HG03280 (cell line): ENCODE measurements at regions not wholly inside any gene's neighbourhood (a gene's known extent, or its start where the extent isn't known, plus 50 kb on each side); places are given as distances from the start of the nearest gene placed in this dataset.
"Not testable (repeated sequence)": the region's sequence is repeated elsewhere in the genome, so short reads cannot be mapped to it uniquely, and the experiment has no call there.

ENCODE experiments used
- ATAC-seq: cut with Tn5 transposase; IDR thresholded peaks from one replicate; pipeline ENCODE4 v1.9.1; 2021; ENCODE audit warnings: mild to moderate bottlenecking, moderate library complexity; ENCODE audit not compliant: unreplicated experiment

DNA sequence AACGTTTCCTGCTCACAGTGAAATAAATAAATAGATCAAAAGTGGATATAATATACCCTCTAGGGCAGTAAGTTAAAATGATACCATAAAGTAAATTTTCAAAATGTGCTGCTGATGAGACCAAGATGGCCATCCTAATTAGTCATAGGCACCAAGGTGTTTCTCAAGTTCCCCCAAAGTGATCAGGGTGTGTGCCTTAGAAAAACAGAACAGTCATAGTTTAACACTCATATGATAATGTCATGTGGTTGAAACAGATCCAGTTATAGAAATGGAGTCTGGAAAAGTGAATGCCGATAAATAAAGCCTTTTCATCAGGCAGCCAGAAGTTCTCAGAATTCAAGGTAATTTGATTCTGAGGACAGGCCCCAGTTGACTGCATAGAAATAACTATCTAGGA lies 161.5 kb upstream of the CDKN2B start:
- ATAC-seq = no peak

DNA sequence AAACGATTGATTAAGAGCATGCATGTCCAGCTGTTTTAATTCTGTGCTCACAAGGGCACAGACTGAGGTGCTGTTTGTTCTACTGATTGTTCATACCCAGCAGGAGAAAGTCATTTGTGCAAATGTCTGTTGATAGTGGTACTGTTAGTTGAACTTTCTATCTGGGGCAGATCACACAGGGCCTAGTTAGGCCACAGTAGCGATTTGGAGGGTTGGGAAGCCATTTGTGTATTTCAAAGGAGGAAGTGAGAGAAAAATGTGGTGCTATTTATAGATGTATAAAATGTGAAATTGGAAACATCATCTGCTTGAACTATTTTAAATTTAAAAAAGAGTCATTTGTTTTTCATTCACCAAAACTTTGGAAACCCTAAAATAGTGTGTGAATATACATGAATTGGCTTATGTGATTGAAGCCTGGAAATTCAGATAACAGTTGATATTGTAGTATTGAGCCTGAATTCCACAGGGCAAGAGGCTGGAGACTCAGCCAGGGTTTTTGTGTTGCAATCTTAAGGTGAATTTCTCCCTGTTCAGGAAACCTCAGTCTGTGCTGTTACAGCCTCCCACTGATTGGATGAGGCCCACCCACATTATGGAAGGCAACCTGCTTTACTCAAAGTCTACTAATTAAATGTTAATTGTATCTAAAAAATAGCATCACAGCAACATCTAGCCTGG lies 162.0 kb upstream of the CDKN2B start:
- no peak for ATAC-seq

DNA sequence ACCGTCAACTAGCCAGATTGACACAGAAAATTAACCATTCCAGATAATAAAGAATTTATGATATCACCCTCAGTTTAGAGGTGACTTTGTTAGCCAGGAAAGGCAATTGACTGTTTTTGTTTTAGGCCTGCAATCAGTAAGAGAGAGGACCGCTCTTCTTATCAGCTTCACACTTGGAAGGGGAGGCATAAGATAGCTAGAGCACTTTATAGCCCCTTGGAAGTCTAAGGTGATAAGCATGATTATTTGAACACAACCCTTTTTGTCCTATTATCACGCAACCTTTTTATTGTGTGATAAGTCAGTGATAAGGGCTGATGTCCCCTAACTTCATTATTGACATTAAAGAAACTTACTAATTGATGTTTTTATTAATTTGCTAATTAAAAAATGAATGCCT lies 162.6 kb upstream of the CDKN2B start:
- no peak for ATAC-seq

DNA sequence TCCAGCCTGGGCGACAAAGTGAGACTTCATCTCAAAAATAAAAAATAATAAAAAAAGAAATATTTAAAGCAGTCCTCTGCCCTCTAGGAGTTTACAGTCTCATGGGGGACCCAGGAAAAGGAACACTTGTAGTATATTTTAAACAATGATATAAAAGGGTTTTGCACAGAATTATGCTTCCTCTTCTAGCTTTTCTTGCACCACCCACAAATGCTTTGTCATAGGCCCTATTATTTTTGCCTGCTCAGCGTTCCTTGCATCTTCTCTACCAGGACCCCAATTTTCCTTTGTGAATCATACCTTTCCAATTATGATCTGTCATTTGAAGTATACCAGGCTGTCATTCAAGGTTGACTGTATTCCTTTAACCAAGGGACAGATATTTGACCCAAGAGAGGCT lies 164.8 kb upstream of the CDKN2B start:
- no peak for ATAC-seq

DNA sequence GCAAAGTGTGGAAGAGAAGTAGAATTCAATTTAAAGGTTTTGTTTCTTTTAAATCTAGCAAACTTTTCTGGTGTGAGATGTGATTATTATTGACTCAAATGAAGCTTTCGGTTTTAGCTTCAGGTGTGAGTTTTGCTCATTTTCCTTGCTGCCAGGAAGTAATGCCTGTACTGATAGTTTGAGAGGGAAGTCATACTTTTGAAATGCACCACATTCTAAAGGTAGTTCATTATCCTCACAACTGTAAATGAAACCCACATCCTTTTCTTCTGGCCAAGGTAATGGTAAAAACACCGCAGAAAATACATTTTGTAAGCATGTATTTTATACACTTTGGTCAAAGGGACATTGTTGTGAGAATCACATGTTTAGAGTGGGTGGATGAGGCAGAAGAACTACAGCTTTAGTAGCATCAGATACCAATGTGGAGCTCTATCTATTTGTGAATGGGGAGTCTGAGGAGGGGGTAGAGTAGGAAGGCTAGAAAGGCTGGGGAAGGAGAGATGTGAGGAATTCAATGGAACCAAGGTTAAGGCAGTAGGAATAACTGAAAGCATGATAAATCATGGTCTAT lies 167.0 kb upstream of the CDKN2B start:
- no peak for ATAC-seq

DNA sequence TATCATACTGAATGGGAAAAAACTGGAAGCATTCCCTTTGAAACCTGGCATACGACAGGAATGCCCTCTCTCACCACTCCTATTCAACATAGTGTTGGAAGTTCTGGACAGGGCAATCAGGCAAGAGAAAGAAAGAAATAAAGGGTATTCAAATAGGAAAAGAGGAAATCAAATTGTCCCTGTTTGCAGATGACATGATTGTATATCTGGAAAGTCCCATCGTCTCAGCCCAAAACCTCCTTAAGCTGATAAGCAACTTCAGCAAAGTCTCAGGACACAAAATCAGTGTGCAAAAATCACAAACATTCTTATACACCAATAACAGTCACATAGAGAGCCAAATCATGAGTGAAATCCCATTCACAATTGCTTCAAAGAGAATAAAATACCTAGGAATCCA lies 171.9 kb upstream of the CDKN2B start:
- not testable (repeated sequence) for ATAC-seq

DNA sequence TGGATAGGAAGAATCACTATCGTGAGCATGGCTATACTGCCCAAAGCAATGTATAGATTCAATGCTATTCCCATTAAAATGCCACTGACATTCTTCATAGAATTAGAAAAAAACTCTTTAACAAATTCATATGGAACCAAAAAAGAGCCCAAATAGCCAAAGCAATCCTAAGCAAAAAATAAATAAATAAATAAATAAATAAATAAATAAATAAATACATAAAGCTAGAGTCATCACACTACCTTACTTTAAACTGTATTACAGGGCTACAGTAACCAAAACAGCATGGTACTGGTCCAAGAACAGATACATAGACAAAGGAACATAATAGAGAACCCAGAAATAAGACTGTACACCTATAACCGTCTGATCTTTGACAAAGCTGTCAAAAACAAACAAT lies 180.4 kb upstream of the CDKN2B start:
- ATAC-seq = no peak

DNA sequence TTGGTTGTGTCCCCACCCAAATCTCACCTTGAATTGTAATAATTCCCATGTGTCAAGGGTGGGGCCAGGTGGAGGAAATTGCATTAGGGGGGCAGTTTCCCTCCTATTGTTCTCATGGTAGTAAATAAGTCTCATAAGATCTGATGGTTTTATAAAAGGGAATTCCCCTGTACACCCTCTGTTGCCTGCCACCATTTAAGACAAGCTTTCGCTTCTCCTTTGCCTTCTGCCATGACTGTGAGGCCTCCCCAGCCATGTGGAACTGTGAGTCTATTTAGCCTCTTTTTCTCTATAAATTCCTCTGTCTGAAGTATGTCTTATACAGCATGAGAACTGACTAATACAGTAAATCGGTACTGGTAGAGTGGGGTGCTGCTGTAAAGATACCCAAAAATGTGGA lies 187.9 kb upstream of the CDKN2B start:
- ATAC-seq = not testable (repeated sequence)

DNA sequence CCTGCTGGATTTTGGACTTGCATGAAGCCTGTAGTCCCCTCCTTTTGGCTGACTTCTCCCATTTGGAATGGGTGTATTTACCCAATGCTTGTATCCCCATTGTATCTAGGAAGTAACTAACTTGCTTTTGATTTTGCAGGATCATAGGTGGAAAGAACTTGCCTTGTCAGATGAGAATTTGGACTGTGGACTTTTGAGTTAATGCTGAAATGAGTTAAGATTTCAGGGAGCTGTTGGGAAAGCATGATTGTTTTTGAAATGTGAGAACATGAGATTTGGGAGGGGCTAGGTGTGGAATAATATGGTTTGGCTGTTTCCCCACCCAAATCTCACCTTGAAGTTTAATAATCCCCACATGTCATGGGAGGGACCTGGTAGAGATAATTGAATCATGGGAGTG lies 189.6 kb upstream of the CDKN2B start:
- no peak for ATAC-seq

DNA sequence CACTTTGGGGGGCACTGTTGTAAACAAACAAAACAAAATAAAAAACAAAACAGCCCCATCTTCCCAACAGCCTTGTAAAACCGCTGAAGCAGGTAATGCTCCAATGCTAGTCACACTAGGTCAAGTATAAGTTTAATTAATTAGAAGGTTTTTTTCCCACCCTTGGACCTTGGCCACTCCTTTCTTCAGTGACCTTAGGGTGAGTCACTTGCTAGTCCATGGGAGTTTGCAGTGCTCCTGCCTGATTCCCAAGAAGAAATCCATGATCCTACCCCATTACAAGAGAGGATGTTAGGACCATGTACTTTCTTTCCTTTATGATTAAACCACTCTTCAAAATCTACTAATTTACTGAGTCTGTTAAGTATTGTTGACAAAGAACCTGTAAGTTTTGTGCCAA lies 192.2 kb upstream of the CDKN2B start:
- no peak for ATAC-seq

DNA sequence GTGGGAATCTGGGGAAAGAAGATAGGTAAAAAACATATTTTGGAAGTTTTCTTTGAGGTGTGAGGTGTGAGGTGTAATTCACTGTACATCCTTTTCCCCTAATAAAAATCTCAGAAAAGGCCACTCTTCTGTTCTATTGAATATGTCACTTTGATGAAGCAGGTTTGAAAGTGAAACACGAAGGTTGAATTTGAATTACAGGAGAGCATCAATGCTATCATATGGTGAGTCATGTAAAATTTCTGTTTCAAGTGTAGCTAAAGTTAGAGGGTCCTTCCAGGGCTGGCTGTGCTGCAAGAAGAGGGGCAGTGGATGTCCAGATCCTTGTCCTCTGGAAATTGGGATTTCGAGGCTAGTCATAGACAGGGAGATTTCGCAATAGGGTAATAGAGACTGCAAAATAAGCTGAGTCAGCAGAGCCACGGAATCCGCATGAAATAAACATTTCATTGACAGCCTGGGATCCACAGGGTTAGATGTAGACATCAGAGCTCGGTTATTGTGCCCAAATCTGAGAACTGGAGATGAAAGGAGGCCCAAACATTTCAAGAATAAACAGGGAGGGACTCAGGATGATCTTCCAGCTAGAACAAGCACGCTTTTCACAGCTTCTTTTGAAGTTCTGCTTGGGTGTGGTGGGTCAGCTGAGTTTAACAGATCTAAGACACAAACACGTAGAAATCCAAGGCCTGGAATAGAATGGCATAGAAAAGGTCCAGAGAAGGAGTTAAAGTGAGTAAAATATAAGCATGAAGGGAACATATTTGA lies 194.4 kb upstream of the CDKN2B start:
- no peak for ATAC-seq

DNA sequence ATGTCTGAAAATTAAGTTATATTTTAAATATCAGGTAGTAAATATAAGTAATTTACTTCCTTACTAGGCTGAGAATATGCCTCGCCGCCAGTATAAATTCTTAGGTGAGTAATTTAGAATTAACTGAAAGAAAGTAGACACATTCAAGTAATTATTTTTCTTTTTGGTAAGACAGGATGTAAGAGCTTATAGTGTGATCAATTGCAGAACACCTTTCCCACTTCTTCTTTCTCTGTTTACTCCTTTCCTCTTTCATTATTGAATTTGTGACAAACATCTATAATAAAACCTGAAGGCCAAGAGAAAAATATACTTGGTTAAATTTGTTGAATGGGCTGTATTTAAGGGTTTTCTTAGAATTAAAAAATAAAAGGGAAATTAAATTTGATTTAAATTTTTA lies 195.1 kb upstream of the CDKN2B start:
- ATAC-seq = no peak

DNA sequence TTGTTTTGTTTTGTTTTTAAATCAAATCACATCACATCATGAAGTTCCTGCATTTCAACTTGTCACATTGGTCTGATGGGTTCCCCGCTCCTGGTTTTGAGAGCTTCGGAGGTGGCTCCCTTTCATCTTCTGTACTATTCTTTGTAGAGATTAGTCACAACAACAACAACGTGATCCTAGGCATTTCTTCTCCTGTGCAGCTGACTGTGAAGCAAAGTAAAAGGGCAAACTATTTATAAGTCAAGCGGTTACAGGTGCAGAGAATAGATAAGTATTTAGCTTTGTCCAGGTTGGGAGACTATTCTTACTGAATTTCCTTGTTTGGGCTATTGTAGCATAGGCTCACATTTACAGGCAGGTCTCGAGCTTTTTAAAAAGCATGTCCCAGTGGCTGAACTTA lies 197.7 kb upstream of the CDKN2B start:
- ATAC-seq = no peak

DNA sequence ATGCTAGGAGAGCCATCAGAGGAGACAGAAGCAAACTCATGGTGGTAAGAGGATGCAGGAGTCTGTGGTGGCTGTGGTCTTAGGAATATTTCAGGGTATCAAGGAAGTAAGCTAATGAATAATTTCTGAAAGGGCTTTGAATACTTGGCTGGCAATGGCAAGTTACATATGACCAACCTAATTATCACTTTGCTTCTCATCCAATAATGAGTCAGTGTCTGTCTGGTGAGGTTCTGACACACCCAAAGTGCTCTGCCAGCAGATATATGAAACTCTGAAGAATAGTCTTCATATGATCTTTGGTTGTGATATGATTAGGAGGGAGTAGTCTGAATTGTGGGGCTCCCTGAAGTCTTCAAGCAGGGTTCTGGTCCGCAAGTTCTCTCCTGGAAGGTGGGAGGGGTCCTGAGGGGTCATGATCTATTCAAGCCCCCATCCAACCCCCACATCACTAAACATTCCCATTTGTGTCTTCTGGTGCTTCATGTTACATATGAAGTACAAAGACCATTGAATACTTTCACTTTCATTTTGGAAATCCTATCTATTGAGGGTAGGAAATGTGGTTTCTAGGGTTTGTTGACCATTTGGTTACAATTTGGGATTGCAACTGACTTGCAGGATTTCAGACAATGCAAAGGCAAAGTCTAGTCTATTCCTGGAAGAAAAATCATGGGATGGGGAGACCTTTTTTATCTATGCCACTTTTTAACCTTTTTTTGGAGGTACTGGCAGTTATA lies 199.9 kb upstream of the CDKN2B start:
- no peak for ATAC-seq

DNA sequence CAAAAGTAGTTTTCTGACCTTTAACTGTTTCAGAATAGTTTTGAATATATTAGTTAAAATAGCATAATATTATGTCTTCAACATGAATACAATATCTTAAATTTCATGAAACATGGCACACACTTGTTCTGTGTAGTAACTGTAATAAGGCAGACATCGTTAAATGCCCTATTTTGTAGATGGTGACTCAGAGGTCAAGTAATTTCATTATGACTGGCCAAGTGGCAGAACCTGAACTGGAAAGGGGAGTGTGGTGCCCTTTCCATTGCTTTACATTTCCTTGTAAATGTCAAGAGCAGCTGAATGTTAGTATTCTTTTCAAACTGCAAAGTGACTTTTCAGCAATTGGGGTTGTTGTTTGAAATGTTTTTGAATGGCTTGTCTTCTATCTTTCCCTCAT lies 201.2 kb upstream of the CDKN2B start:
- ATAC-seq = no peak

DNA sequence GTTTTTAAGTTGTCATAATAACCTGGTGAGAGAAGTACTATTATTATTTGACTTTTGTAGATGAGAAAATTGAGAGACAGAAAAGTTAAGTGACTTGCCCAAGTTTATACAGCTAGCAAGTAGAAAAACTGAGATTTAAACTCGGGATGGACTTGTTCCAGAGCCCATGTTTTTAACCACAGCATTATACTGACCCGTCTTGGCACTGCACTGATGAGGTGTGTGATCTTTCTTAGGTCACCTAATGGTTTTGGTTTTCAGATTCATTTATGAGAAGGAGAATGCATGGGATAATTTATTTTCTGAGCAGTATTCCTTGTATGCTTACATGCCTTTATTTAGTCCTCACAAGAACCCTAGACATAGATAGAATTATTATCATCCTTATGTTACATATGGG lies 201.8 kb upstream of the CDKN2B start:
- ATAC-seq = no peak

DNA sequence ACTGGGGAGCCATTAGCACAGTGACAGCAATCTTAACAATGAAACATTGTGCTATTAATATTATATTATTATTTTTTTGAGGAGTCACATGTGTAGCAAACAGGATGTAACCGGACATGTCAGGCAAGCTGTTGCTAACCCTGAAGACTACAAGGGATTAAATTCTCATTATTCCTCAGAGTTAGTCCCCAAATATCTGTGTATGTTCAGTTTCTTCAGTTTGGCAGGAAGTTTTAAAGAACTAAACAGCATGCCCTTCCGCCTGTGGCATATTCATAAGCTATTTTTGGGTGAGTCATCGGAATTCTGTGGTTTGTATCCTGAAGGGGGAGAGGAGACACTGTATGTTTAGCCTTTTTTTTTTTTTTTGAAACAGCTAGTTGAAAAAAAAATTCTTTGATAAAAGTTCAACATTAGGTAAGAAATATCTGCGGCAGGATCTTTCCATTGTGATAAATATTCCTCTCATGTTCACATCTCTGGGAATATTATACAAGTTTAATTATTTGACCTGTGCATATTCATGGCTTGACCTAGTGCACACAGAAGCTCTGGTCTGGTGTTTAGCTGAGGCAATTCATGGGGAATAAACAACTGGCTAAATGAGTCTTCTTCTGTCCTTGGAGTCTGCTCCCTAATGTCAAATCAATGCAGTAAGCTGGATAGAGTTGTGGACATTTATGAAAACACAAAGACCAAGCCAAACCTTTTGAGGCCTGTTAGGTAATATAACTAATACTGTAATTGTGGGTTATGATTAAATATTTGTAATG lies 202.7 kb upstream of the CDKN2B start:
- no peak for ATAC-seq

DNA sequence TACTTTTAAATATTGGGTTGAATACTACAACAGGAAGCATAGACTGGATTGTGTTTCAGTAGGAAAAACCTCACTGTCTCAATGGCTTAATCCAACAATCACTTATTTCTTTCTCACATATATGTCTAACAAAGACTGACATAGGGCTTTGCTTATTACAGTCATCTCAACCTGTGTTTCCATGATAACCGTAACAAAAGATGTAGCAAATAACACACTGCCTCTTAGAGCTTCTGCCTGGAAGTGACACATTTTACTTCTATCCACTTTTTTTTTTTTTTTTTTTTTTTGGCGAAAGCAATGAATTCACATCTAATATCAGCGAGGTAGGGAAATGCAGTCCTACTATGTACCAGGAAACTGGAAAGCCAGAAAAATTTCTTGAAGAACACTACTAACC lies 204.9 kb upstream of the CDKN2B start:
- ATAC-seq = no peak

DNA sequence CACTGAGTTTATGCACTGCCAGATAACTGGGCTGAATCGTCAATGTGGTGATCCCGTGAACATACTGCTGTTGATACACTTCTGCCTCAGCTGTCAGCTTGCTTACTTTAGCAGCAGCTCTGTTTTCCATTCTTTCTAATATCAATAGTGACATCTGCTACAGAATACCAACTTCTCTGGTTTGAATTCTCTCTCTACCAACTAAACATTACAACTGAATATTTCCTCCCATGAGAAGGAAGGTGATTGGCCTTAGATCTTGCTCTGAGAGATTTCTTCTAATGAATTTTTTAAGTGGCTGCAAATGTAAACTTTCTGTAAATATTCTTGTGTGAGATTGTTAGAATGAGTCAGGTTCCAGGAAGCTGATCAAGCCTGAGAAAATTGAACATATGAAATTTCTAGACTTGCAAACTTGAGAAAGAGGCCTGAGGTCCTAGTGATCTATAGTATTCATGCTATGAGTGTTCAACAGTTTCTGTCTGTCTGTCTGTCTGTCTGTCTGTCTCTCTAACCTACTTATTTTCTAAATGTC lies 205.5 kb upstream of the CDKN2B start:
- ATAC-seq = no peak

DNA sequence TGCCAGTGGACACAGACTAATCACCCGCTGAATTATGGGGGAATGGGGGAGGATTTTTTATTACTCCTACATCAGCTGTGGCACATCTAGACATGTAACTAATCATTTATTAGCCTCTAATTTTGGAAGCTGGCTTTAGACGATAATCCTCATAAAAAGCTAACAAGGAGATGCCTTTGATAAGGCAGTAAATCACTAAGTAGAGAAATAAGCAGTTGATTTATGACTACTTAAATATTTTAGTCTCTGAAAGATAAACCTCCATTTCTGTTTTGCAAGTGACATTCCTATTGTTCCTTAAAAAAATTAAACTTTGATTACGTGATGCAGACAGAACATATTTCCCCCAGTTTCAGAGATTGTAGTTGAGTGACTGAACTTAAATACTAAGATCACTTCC lies 206.4 kb upstream of the CDKN2B start:
- no peak for ATAC-seq

DNA sequence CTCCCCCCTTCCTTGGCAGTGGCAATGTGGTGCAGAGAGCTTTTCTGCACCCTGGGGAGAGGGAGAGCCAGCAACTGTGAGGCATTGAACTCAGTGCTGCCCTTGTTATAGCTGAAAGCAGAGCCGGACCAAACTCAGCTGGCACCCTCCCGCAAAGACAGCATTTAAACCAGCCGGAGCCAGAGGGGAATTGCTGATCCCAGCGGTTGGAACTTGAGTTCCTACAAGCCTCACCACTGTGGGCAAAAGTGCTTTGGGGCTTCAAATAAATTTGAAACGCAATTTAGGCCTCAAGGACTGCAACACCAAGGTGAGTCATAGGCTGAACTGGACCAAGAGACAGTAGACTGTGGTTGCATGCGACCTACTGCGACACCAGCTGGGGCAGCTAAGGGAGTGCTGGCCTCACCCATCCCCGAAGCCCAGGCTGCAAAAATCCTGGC lies 207.6 kb upstream of the CDKN2B start:
- no peak for ATAC-seq
